ENCODE measurements at regions not wholly inside any gene's neighbourhood (a gene's known extent, or its start where the extent isn't known, plus 50 kb on each side); places are given as distances from the start of the nearest gene placed in this dataset.

DNA sequence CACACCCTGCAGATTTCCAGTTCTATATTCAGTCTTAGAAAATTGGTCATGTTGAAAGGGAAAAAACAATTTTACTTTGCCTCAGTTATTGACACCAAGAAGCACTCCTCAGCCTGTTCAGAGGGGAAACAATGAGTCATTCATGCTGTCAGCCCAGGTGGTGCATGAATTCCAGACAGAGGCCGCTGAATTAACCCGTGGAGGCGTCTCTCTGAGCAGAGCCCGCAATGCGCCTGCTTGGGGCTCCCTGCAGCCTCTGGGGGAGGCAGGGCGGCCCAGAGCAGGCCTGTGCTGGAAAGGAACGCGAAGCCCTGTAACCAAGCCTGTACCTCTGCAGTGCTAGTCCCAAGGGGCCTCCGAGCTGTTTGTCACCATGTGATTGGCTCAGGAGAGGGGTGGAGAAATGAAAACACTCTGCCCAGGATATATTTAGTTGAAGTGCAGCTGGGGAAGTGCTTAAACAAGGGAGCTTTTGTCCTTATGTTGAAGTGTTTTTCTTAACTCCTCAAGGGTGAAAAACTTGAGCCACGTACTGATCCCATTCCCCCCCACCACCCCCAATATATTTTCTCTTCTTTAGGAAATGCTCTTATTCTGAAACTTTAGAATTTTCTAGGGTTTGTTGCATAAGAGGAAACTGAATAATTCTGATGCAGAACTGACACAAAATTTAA is 68.3 kb upstream of the CHD2 start (continued):
- TF ChIP-seq, protein P1, sequence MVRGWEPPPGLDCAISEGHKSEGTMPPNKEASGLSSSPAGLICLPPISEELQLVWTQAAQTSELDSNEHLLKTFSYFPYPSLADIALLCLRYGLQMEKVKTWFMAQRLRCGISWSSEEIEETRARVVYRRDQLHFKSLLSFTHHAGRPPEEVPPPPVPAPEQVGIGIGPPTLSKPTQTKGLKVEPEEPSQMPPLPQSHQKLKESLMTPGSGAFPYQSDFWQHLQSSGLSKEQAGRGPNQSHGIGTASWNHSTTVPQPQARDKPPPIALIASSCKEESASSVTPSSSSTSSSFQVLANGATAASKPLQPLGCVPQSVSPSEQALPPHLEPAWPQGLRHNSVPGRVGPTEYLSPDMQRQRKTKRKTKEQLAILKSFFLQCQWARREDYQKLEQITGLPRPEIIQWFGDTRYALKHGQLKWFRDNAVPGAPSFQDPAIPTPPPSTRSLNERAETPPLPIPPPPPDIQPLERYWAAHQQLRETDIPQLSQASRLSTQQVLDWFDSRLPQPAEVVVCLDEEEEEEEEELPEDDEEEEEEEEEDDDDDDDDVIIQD (CRISPR knock-in tag; IDR thresholded peaks at IDR 0.05; ENCODE audit: low read depth) = peak; percentile 77; the same call in 1 of the 2 replicates
- TF ChIP-seq, protein P2, sequence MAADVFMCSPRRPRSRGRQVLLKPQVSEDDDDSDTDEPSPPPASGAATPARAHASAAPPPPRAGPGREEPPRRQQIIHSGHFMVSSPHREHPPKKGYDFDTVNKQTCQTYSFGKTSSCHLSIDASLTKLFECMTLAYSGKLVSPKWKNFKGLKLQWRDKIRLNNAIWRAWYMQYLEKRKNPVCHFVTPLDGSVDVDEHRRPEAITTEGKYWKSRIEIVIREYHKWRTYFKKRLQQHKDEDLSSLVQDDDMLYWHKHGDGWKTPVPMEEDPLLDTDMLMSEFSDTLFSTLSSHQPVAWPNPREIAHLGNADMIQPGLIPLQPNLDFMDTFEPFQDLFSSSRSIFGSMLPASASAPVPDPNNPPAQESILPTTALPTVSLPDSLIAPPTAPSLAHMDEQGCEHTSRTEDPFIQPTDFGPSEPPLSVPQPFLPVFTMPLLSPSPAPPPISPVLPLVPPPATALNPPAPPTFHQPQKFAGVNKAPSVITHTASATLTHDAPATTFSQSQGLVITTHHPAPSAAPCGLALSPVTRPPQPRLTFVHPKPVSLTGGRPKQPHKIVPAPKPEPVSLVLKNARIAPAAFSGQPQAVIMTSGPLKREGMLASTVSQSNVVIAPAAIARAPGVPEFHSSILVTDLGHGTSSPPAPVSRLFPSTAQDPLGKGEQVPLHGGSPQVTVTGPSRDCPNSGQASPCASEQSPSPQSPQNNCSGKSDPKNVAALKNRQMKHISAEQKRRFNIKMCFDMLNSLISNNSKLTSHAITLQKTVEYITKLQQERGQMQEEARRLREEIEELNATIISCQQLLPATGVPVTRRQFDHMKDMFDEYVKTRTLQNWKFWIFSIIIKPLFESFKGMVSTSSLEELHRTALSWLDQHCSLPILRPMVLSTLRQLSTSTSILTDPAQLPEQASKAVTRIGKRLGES (CRISPR knock-in tag; IDR thresholded peaks at IDR 0.05; ENCODE audit: borderline replicate concordance) = no peak
- TF ChIP-seq, protein P3, sequence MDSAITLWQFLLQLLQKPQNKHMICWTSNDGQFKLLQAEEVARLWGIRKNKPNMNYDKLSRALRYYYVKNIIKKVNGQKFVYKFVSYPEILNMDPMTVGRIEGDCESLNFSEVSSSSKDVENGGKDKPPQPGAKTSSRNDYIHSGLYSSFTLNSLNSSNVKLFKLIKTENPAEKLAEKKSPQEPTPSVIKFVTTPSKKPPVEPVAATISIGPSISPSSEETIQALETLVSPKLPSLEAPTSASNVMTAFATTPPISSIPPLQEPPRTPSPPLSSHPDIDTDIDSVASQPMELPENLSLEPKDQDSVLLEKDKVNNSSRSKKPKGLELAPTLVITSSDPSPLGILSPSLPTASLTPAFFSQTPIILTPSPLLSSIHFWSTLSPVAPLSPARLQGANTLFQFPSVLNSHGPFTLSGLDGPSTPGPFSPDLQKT (CRISPR knock-in tag; IDR thresholded peaks at IDR 0.05; ENCODE audit: borderline replicate concordance) = no peak
- TF ChIP-seq, protein P4, sequence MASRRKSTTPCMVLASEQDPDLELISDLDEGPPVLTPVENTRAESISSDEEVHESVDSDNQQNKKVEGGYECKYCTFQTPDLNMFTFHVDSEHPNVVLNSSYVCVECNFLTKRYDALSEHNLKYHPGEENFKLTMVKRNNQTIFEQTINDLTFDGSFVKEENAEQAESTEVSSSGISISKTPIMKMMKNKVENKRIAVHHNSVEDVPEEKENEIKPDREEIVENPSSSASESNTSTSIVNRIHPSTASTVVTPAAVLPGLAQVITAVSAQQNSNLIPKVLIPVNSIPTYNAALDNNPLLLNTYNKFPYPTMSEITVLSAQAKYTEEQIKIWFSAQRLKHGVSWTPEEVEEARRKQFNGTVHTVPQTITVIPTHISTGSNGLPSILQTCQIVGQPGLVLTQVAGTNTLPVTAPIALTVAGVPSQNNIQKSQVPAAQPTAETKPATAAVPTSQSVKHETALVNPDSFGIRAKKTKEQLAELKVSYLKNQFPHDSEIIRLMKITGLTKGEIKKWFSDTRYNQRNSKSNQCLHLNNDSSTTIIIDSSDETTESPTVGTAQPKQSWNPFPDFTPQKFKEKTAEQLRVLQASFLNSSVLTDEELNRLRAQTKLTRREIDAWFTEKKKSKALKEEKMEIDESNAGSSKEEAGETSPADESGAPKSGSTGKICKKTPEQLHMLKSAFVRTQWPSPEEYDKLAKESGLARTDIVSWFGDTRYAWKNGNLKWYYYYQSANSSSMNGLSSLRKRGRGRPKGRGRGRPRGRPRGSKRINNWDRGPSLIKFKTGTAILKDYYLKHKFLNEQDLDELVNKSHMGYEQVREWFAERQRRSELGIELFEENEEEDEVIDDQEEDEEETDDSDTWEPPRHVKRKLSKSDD (CRISPR knock-in tag; IDR thresholded peaks at IDR 0.05; ENCODE audit: low read depth) = no peak
- TF ChIP-seq PHF5A (CRISPR knock-in tag; IDR thresholded peaks at IDR 0.05; ENCODE audit: low read depth, unreplicated experiment) = no peak
- TF ChIP-seq, protein P5, sequence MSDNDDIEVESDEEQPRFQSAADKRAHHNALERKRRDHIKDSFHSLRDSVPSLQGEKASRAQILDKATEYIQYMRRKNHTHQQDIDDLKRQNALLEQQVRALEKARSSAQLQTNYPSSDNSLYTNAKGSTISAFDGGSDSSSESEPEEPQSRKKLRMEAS (IDR thresholded peaks at IDR 0.05) = peak; percentile 80
- TF ChIP-seq CBX1 (IDR thresholded peaks at IDR 0.05; ENCODE audit: low read depth) = peak; percentile 75
- TF ChIP-seq ZNF343 (CRISPR knock-in tag; IDR thresholded peaks at IDR 0.05) = peak; percentile 80; the same call in 1 of the 2 replicates
- no peak for TF ChIP-seq TRIM24 (CRISPR knock-in tag; IDR thresholded peaks at IDR 0.05)
- no peak for TF ChIP-seq ZNF841 (CRISPR knock-in tag; IDR thresholded peaks at IDR 0.05; ENCODE audit: borderline replicate concordance)
- TF ChIP-seq, protein P6, sequence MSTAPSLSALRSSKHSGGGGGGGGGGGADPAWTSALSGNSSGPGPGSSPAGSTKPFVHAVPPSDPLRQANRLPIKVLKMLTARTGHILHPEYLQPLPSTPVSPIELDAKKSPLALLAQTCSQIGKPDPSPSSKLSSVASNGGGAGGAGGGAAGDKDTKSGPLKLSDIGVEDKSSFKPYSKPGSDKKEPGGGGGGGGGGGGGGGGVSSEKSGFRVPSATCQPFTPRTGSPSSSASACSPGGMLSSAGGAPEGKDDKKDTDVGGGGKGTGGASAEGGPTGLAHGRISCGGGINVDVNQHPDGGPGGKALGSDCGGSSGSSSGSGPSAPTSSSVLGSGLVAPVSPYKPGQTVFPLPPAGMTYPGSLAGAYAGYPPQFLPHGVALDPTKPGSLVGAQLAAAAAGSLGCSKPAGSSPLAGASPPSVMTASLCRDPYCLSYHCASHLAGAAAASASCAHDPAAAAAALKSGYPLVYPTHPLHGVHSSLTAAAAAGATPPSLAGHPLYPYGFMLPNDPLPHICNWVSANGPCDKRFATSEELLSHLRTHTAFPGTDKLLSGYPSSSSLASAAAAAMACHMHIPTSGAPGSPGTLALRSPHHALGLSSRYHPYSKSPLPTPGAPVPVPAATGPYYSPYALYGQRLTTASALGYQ (CRISPR knock-in tag; IDR thresholded peaks at IDR 0.05) = peak; percentile 42; the same call in 1 of the 2 replicates
- TF ChIP-seq ZNF703 (CRISPR knock-in tag; IDR thresholded peaks at IDR 0.05; ENCODE audit: borderline replicate concordance) = no peak
- 0 out of 2 replicates have a peak, but pooled peaks have one; percentile 28 for TF ChIP-seq HOXD1 (CRISPR knock-in tag; IDR thresholded peaks at IDR 0.05)
- TF ChIP-seq, protein P7, sequence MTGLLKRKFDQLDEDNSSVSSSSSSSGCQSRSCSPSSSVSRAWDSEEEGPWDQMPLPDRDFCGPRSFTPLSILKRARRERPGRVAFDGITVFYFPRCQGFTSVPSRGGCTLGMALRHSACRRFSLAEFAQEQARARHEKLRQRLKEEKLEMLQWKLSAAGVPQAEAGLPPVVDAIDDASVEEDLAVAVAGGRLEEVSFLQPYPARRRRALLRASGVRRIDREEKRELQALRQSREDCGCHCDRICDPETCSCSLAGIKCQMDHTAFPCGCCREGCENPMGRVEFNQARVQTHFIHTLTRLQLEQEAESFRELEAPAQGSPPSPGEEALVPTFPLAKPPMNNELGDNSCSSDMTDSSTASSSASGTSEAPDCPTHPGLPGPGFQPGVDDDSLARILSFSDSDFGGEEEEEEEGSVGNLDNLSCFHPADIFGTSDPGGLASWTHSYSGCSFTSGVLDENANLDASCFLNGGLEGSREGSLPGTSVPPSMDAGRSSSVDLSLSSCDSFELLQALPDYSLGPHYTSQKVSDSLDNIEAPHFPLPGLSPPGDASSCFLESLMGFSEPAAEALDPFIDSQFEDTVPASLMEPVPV (CRISPR knock-in tag; IDR thresholded peaks at IDR 0.05) = no peak
- no peak for TF ChIP-seq SIN3B (IDR thresholded peaks at IDR 0.05; ENCODE audit: low read length)
- no peak for TF ChIP-seq ZNF790 (CRISPR knock-in tag; IDR thresholded peaks at IDR 0.05; ENCODE audit: borderline replicate concordance)
- TF ChIP-seq TOPORS (CRISPR knock-in tag; IDR thresholded peaks at IDR 0.05) = no peak
